Liver (tissue), 8 donors: ENCODE measurements at regions not wholly inside any gene's neighbourhood (a gene's known extent, or its start where the extent isn't known, plus 50 kb on each side); places are given as distances from the start of the nearest gene placed in this dataset.

ENCODE experiments used
- DNase-seq: peaks from one replicate; pipeline ENCODE4 v3.0.0-alpha.2; 2017; ENCODE audit warnings: low spot score
- H3K27ac ChIP-seq, 2 donors: one replicate each; pipeline ENCODE4 v1.7.0; 2013; ENCODE audit warnings: inconsistent platforms in 2 of 2, low read length in 2 of 2, control low read depth in 1 of 2, low read depth in 1 of 2, mild to moderate bottlenecking in 1 of 2
- H3K27me3 ChIP-seq, 4 donors: one replicate each; pipeline versions ENCODE4 v1.6.1 to v1.7.0; 2013; ENCODE audit warnings: low read length in 3 of 4, inconsistent platforms in 1 of 4, mild to moderate bottlenecking in 1 of 4, moderate library complexity in 1 of 4; ENCODE audit not compliant: control insufficient read depth in 4 of 4, insufficient read depth in 4 of 4
- H3K36me3 ChIP-seq, 4 donors: one replicate each; pipeline versions ENCODE4 v1.6.1 to v1.7.0; 2013; ENCODE audit warnings: low read length in 3 of 4, mild to moderate bottlenecking in 3 of 4, low read depth in 1 of 4, moderate library complexity in 1 of 4; ENCODE audit not compliant: control insufficient read depth in 4 of 4, insufficient read depth in 3 of 4
- H3K4me1 ChIP-seq, 4 donors: one replicate each; pipeline versions ENCODE4 v1.6.1 to v1.7.0; 2013; ENCODE audit warnings: low read length in 3 of 4, mild to moderate bottlenecking in 3 of 4, moderate library complexity in 1 of 4; ENCODE audit not compliant: control insufficient read depth in 4 of 4, insufficient read depth in 4 of 4
- H3K4me3 ChIP-seq, 3 donors: one replicate each; pipeline versions ENCODE4 v1.6.1 to v1.7.0; 2013; ENCODE audit warnings: low read length in 3 of 3, control low read depth in 1 of 3, low read depth in 1 of 3, mild to moderate bottlenecking in 1 of 3
- H3K9ac ChIP-seq, 2 donors: one replicate each; pipeline ENCODE4 v1.7.0; 2013; ENCODE audit warnings: low read length in 2 of 2, mild to moderate bottlenecking in 2 of 2, moderate library complexity in 2 of 2, control low read depth in 1 of 2, low read depth in 1 of 2
- H3K9me3 ChIP-seq, 4 donors: one replicate each; pipeline versions ENCODE4 v1.6.1 to v1.7.0; 2013; ENCODE audit warnings: low read length in 3 of 4; ENCODE audit not compliant: control insufficient read depth in 4 of 4
- CTCF ChIP-seq: fragments of 150-350 bp; IDR thresholded peaks from 2 replicates; pipeline ENCODE4 v1.5.1; 2017; ENCODE audit warnings: improper control_type of control experiment, low read depth, low read length; ENCODE audit not compliant: missing input control
- EGR1 ChIP-seq, 2 donors: IDR thresholded peaks; 2 replicates each; pipeline ENCODE4 v1.6.1; 2016 to 2018; ENCODE audit warnings: antibody characterized with exemption in 2 of 2, low read depth in 2 of 2
- FOXA2 ChIP-seq: IDR thresholded peaks from 2 replicates; pipeline ENCODE4 v1.6.1; 2016; ENCODE audit warnings: antibody characterized with exemption
- GABPA ChIP-seq, 2 donors: IDR thresholded peaks in 1 of 2; conservative IDR thresholded peaks in 1 of 2; 2 replicates each; pipeline ENCODE4 v1.6.1; 2016; ENCODE audit warnings: antibody characterized with exemption in 2 of 2, mild to moderate bottlenecking in 1 of 2, moderate library complexity in 1 of 2
- HNF4A ChIP-seq, 2 donors: conservative IDR thresholded peaks; 2 replicates each; pipeline ENCODE4 v1.6.1; 2016; ENCODE audit warnings: antibody characterized with exemption in 2 of 2, mild to moderate bottlenecking in 2 of 2
- HNF4G ChIP-seq: IDR thresholded peaks from 2 replicates; pipeline ENCODE4 v1.6.1; 2016; ENCODE audit warnings: antibody characterized with exemption
- JUND ChIP-seq, 2 donors: IDR thresholded peaks; 2 replicates each; pipeline ENCODE4 v1.6.1; 2016; ENCODE audit warnings: antibody characterized with exemption in 2 of 2
- NR2F2 ChIP-seq: IDR thresholded peaks from 2 replicates; pipeline ENCODE4 v1.6.1; 2016; ENCODE audit warnings: antibody characterized with exemption
- RAD21 ChIP-seq, 2 donors: IDR thresholded peaks; 2 replicates each; pipeline ENCODE4 v1.6.1; 2016; ENCODE audit warnings: antibody characterized with exemption in 2 of 2, mild to moderate bottlenecking in 2 of 2
- RXRA ChIP-seq, 2 donors: IDR thresholded peaks; 2 replicates each; pipeline ENCODE4 v1.6.1; 2017 to 2018; ENCODE audit warnings: antibody characterized with exemption in 2 of 2, mild to moderate bottlenecking in 1 of 2
- SP1 ChIP-seq: IDR thresholded peaks from 2 replicates; pipeline ENCODE4 v1.6.1; 2018; ENCODE audit warnings: antibody characterized with exemption, mild to moderate bottlenecking
- TAF1 ChIP-seq: conservative IDR thresholded peaks from 2 replicates; pipeline ENCODE4 v1.6.1; 2016; ENCODE audit warnings: antibody characterized with exemption, mild to moderate bottlenecking
- YY1 ChIP-seq: IDR thresholded peaks from 2 replicates; pipeline ENCODE4 v1.6.1; 2016; ENCODE audit warnings: antibody characterized with exemption, mild to moderate bottlenecking
- WGBS: extraction: QIAGEN DNeasy Blood & Tissue Kit; methylation state at CpG from one replicate; pipeline ENCODE4 v1.1.7; 2013; 5-methylcytosine and 5-hydroxymethylcytosine counted together
- TF ChIP-seq, protein P1 (sequence below): IDR thresholded peaks from 2 replicates; pipeline ENCODE4 v1.6.1; 2016; ENCODE audit warnings: antibody characterized with exemption
- TF ChIP-seq, protein P2 (sequence below): IDR thresholded peaks from 2 replicates; pipeline ENCODE4 v1.6.1; 2016; ENCODE audit warnings: antibody characterized with exemption
- TF ChIP-seq, protein P3 (sequence below): IDR thresholded peaks from 2 replicates; pipeline ENCODE4 v1.6.1; 2016; ENCODE audit warnings: antibody characterized with exemption
- TF ChIP-seq, protein P4 (sequence below): IDR thresholded peaks from 2 replicates; pipeline ENCODE4 v1.6.1; 2016; ENCODE audit warnings: antibody characterized with exemption, mild to moderate bottlenecking
- donor health status: healthy.
- donor health status: healthy.
- donor health status: healthy.
- donor health status: healthy.
- donor health status: healthy.

DNA sequence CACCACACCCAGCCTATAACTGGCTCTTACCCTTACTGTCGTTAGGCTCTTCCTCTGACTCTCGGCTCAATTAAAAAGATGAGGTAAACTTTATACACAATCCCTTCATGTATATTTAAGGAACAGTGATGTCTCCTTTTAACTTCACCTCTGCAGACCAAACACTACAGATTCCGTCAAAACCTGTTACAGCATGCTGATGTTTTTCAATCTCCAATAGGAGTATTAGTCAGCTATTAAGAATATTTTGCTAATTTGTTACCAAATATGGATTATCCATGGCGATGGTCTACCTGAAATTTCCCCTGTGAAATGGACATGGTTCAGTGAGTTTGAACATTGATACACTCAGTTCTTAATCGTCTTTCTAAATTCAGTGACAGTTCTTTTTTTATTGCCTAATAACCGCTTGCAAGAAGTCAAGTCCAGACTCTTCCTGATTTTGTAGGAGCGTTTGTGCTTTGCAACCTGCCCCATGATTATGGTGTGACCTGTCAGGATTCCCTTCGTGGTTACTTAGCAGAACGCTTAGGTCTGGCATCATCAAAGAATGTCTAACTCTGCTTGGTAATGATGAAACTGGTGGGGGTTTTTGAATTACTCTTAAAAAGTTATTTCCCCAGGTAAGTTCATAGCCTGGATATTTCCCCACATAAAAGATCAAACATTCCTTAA is 72.2 kb upstream of the STOX2 start:
- no peak overlapping the region for H3K27ac ChIP-seq
- DNase-seq: no peak
- WGBS: 85% methylated on average over 9 of the region's 9 CpGs
- H3K4me1 ChIP-seq: peaks cover 0 to 2% (median under 1%) of the 10 kb centered on the region in 4 donors
- H3K27me3 ChIP-seq: peaks cover 0 to 3% (median 0%) of the 10 kb centered on the region in 4 donors
- no peaks in the 10 kb centered on the region for H3K36me3 ChIP-seq
- no peak overlapping the region for H3K4me3 ChIP-seq
- no peak overlapping the region for H3K9ac ChIP-seq
- TF ChIP-seq GABPA (IDR thresholded peaks at IDR 0.05 in 1 of 2, conservative IDR thresholded peaks at IDR 0.05 in 1 of 2) (no peak), FOXA2 (no peak), YY1 (no peak), RXRA (IDR thresholded peaks at IDR 0.05) (no peak), CTCF (no peak), HNF4A (conservative IDR thresholded peaks at IDR 0.05) (no peak), RAD21 (IDR thresholded peaks at IDR 0.05) (no peak), TAF1 (no peak), HNF4G (no peak), JUND (IDR thresholded peaks at IDR 0.05) (no peak), NR2F2 (no peak), EGR1 (IDR thresholded peaks at IDR 0.05; ENCODE audit: low read depth in 2 of 2) (no peak), SP1 (no peak)
- TF ChIP-seq, protein P1, sequence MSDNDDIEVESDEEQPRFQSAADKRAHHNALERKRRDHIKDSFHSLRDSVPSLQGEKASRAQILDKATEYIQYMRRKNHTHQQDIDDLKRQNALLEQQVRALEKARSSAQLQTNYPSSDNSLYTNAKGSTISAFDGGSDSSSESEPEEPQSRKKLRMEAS: no peak
- TF ChIP-seq, protein P2, sequence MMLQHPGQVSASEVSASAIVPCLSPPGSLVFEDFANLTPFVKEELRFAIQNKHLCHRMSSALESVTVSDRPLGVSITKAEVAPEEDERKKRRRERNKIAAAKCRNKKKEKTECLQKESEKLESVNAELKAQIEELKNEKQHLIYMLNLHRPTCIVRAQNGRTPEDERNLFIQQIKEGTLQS: no peak
- TF ChIP-seq, protein P3, sequence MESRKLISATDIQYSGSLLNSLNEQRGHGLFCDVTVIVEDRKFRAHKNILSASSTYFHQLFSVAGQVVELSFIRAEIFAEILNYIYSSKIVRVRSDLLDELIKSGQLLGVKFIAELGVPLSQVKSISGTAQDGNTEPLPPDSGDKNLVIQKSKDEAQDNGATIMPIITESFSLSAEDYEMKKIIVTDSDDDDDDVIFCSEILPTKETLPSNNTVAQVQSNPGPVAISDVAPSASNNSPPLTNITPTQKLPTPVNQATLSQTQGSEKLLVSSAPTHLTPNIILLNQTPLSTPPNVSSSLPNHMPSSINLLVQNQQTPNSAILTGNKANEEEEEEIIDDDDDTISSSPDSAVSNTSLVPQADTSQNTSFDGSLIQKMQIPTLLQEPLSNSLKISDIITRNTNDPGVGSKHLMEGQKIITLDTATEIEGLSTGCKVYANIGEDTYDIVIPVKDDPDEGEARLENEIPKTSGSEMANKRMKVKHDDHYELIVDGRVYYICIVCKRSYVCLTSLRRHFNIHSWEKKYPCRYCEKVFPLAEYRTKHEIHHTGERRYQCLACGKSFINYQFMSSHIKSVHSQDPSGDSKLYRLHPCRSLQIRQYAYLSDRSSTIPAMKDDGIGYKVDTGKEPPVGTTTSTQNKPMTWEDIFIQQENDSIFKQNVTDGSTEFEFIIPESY: no peak
- TF ChIP-seq, protein P4, sequence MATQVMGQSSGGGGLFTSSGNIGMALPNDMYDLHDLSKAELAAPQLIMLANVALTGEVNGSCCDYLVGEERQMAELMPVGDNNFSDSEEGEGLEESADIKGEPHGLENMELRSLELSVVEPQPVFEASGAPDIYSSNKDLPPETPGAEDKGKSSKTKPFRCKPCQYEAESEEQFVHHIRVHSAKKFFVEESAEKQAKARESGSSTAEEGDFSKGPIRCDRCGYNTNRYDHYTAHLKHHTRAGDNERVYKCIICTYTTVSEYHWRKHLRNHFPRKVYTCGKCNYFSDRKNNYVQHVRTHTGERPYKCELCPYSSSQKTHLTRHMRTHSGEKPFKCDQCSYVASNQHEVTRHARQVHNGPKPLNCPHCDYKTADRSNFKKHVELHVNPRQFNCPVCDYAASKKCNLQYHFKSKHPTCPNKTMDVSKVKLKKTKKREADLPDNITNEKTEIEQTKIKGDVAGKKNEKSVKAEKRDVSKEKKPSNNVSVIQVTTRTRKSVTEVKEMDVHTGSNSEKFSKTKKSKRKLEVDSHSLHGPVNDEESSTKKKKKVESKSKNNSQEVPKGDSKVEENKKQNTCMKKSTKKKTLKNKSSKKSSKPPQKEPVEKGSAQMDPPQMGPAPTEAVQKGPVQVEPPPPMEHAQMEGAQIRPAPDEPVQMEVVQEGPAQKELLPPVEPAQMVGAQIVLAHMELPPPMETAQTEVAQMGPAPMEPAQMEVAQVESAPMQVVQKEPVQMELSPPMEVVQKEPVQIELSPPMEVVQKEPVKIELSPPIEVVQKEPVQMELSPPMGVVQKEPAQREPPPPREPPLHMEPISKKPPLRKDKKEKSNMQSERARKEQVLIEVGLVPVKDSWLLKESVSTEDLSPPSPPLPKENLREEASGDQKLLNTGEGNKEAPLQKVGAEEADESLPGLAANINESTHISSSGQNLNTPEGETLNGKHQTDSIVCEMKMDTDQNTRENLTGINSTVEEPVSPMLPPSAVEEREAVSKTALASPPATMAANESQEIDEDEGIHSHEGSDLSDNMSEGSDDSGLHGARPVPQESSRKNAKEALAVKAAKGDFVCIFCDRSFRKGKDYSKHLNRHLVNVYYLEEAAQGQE: no peak
- no peaks in the 10 kb centered on the region for H3K9me3 ChIP-seq
